NCI-H82 treated with DMSO at 0.1 percent for 48 hours (cell line): ENCODE measurements at regions not wholly inside any gene's neighbourhood (a gene's known extent, or its start where the extent isn't known, plus 50 kb on each side); places are given as distances from the start of the nearest gene placed in this dataset.
"Not testable (repeated sequence)": the region's sequence is repeated elsewhere in the genome, so short reads cannot be mapped to it uniquely, and the experiment has no call there.

Source experiments
- DNase-seq: peaks from one replicate; lab custom pipeline; 2025; ENCODE audit not compliant: unreplicated experiment; lab: John Stamatoyannopoulos, UW

DNA sequence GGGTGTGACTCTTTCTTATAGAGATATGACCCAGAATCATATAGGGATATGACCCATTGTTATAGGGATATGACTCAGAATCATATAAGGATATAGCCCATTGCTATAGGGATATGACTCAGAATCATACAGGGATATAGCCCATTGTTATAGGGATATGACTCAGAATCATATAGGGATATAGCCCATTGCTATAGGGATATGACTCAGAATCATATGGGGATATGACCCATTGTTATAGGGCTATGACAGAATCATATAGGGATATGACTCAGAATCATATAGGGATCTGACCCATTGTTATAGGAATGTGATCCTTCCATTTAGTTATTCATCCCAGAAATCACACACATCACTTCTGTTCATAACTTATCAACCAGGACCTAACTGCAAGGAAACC is 312.2 kb upstream of the ADARB2 start:
- DNase-seq = no peak

DNA sequence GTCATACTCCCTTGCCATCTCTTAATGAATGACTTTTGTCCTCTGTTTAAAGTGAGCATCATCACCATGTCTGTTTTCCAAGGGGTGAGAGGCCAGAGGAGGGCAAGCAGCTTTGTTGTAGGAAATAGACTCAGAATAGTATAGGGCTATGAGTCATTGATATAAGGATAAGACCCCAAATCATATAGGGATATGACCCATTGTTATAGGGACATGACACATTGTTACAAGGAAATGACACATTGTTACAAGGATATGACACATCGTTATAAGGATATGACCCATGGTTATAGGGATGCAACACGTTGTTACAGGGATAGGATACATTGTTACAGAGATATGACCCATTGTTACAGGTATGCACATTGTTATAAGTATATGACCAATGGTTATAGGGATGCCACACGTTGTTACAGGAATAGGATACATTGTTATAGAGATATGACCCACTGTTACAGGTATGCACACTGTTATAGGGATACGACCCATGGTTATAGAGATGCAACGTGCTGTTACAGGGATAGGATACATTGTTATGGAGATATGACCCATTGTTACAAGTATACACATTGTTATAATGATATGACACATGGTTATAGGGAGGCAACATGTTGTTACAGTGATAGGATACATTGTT is 311.1 kb upstream of the ADARB2 start:
- no peak for DNase-seq

DNA sequence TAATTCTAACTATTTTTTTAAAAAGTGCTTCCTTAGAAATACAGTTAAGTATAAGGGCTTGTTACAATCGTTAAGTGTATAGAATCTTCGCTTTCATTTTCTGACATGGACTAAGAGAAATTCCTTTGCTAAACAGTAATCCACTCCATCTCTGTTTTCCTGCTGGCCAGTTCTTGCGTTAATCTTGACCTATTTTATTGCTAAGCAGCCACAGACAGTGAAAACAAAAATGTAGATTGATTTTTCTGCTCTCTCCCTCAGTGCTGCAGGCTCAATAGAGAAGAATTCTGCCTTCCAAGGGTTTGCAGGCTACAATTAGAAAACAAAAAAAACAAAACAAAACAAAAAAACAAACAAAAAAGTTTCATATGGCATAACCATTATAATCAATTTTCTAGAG is 310.4 kb upstream of the ADARB2 start:
- DNase-seq = no peak

DNA sequence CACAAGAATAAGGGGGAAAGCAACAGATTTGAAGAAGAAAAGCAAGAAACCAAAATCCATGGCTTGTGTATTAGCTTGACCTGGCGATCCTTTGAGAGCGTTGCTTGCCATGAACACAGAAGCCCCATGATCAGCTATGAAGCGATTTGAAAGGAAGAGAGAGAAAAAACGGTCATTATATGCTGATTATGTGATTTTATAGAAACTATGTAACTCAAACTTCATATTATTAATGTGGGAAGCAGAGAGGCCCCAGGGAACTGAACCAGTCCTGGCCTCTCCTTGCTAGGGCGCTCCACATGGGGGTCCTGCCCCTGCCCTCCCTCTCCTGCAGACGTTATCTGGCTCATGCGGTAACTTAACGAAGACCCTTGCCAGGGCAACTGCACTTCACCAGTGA is 306.1 kb upstream of the ADARB2 start:
- no peak for DNase-seq

DNA sequence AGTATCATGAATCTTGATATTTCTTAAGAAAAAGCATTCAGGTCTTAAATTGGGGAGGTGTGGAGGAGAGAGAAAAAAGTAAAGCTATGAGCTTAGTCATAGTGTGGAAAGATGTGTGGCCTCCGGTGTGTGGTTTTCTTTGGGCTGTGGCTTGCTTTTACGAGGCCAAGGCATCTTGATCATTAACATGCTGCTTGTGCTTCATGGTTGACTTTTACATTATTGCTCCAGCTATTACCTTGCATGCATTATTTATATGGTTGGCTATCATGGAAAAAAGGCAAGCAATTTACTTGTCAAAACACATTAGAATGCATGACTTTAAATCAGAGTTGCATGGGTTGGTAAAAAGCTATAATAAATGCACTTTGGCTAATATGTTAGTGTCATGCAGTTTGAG is 300.7 kb upstream of the ADARB2 start:
- DNase-seq = no peak

DNA sequence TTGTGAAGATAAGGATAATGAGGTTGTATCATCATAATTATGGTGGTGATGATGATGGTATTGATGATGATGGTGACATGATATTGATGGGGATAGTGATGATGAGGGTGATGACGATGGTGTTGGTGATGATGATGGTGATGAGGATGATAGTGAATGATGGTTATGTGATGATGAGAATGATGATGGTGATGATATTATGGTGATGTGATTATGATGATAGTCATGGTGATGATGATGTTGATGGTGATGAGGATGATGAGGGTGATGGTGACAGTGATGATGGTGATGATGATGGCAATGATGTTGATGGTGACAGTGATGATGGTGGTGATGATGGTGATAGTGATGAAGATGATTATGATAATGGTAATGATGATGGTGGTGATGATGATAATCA is 299.9 kb upstream of the ADARB2 start:
- no peak for DNase-seq

DNA sequence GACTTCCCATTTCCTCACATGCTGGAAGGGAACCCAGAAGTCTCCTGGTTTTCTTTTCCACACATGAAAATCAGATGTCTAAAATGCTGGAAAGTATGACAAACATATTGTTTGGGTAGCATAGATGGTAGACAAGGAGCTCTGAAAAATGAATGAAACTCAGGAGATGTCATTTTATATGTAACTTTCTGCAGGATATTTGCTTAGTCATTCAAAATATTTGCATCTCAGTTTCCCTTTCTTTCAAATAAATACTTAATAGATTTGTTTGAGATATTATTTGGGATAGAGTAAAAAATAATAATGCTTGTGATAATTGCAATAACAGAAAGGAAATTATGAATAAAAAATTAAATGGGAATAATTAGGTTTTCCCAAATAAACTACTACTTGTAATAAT is 298.9 kb upstream of the ADARB2 start:
- DNase-seq = no peak

DNA sequence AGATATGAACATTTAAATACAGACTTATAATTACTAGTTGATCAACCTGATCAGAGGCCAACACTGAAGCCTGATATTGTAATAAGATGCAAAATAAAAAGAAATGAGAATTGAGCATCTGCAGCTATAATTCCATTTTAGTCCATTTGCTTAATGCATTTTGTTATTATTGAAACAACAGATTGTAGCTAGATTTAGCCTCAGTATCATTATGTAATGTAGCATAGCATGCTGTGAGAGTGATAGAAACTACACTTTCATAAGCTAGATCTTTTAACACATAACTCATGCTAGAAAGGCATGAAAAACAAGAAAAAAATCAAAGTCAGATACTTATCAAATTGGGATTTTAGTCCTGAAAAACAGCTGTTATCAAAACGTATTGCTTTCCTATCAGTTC is 292.7 kb upstream of the ADARB2 start:
- DNase-seq = no peak

DNA sequence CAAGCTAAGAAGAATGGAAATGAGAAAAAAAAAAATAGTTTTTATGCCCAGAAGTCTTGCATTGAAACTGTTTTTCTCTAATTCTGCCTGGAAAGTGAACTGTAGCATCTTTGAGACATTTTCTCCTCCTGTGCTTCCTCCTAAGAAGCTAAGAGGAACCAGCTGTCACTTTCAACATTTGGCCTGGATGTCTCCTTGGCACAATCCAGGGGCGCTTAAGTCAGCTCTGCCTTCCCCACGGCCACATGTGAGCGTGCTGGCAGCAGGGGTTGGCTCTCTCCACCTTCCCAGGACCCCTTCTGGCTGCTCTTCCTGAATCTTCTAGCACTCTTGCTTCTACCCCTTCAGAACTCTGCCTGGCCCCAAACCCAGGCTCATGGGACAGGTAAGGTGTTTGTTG is 289.6 kb upstream of the ADARB2 start:
- DNase-seq = no peak

DNA sequence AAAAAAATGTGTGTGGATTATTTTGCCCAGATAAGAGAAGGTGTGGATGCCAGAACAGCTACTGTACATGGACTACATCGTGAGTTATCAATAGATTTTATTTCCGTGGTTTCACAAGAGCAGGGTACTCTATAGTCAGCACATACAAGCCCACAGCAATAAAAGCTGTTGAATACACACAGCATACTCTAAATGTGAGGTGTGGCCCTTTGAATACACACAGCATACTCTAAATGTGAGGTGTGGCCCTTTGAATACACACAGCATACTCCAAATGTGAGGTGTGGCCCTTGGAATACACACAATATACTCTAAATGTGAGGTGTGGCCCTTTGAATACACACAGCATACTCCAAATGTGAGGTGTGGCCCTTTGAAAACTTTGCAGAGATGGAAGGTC is 287.4 kb upstream of the ADARB2 start:
- not testable (repeated sequence) for DNase-seq

DNA sequence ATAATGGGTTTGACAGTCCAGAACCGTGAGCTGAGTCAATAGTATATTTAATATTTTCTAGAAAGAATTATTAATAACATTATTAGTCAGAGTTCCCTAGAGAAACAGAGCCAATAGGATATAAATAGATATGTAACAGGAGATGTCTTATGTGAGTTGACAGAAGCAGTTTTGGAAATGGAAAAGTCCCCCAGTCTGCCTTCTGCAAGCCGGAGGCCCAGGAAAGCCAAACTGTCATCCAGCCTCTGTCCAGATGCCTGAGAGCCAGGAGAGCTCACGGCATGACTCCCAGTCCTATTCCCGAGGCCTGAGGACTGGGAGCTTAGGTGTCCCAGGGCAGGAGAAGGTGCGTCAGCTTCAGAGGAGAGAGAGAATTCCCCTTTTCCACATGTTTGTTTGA is 286.4 kb upstream of the ADARB2 start:
- no peak for DNase-seq

DNA sequence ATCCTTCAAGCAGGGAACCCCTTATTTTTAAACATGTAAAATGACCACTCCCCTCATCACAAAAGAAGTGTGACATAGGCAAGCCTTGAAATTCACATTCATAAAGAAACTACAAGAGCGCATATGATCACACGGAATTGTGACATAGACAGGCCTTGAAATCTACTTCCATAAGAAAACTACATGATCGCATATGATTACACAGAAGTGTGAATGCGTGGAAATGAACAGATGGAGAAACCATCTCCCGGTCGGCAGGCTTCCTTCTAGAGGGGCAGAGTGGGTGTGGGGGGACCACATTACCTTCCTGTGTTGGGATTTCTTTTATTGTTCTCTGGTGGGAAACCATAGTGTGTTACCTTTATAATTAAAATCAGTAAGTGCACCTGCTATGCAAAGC is 285.1 kb upstream of the ADARB2 start:
- no peak for DNase-seq

DNA sequence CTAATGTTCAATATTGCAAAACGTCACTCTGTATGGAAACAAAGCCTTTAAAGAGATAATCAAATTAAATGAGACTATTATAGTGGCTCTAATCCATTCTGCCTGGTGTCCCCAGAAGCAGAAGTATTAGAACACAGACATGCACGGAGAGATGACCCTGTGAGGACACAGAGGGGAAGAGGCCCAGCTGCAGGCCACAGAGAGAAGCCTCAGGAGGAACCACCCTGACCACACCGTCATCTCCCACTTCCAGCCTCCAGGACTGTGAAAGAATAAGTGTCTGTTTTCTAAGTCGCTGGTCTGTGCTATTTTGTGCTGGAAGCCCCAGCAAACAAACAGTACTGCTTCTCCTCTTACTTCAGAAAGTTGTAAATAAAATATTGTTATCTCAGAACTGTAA is 283.5 kb upstream of the ADARB2 start:
- no peak for DNase-seq

DNA sequence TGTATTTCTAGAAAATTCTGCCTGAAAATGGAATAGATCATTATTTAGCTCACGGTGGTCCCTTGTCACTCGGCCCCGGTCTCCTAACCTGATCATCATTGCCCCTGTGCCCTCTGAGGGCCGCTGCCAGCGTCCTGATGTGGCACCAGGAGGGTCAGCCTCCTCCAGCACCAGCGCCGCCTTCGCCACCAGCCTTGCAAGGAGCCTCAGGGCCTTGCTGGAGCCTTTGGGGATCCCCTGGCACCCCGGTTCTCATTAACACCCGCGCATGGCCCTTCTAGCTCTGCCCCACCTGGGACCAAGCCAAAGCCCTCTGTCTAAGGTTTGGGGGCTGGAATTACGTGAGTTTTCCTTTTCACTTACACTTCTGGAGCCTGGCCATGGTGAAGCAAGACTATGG is 282.5 kb upstream of the ADARB2 start:
- no peak for DNase-seq

DNA sequence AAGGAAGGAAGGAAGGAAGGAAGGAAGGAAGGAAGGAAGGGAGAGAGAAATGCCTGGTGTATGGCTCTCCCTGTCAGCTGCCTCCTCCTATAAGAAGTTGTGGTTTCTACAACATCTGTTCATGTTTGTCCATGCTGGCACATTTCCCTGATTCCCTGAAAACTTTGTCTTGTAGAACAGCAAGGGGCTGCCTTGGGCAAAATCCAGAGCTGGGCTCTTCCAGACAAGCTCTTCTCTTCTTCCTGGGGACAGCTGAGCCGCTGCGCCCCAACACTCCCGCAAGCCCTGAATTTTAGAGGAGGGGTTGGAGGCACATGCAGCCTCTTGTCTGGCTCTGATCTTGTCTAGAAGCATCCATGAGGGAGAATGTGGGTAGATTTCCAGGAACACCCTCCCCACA is 282.0 kb upstream of the ADARB2 start:
- no peak for DNase-seq

DNA sequence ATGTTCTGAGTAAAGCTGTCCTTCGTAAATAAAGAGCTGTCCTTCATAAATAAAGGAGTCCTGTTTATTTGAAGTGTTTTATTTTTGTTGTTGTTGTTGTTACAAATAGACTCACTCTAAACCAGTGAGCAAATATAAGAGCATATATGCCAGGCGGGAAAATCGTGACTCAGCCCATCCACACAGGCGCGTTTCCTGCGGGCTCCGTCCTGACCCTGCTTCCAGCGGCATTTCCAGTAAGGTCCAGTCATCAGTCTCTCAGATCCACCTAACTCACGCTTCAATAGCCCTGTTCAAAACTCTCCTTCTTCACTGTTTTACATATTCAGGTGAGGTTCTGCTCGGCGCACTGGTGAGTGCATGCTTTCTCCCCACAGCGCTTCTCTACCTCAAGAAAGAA is 277.2 kb upstream of the ADARB2 start:
- no peak for DNase-seq

DNA sequence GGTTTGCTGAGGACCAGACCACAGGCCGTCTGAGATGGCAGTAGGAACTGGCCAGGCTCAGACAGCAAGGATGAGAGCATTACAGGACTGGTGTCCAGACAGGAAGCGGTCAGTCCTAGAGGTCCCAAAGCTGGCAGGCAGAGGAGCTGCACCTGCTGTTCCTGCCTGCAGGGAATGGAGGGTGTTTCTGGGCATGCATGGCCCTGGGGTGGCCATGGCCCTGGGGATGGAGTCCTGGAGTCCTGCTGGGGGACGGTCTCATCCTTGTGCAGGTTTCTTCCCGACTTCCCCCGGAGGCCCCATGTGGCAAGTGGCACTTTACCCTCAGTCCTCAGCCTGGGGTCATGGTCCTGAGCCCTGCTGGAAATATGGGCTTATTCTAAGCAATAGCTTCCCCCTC is 274.9 kb upstream of the ADARB2 start:
- DNase-seq = no peak

DNA sequence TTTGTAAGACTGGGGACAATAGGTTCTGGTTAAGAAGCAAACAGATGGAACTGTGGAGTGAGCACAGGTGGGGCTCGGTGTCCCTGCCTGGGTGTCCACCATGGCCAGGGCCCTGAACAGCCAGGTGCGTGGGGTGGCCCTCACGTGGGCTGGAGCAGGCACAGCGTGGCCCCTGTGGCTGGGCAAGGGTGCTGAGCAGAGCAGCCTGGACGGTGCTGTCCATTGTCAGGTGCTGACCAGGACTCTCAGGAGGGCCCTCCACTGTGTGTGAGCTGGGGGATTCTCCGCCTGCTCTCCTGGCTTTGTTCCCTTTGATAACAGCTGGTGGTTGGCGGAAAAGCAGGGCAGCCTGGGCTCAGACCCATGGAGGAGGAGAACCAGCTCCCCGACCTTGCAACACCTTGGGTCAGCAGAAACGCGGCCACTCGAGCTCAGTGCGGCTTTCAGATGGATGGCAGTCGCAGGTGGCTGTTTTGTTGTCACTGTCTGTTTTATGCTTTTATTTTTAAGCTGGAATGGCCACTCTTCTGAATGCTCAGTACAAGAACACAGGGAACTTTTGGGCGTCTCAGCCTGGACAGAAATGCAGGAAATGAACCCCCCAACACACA is 273.9 kb upstream of the ADARB2 start:
- DNase-seq = no peak

DNA sequence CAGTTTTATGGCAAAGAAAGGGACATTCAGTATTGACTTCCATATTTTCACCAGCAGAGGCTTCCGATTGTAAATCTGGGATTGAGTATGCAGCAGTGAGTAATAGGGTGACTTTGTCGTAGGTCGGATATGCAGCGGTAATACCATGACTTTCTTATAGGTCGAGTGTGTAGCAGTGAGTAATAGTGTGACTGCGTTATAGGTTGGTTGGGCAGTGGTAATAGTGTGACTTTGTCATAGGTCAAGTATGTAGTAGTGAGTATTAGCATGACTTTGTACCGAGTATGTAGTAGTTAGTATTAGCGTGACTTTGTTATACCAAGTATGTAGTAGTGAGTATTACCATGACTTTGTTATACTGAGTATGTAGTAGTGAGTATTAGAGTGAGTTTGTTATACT is 268.2 kb upstream of the ADARB2 start:
- DNase-seq = no peak

DNA sequence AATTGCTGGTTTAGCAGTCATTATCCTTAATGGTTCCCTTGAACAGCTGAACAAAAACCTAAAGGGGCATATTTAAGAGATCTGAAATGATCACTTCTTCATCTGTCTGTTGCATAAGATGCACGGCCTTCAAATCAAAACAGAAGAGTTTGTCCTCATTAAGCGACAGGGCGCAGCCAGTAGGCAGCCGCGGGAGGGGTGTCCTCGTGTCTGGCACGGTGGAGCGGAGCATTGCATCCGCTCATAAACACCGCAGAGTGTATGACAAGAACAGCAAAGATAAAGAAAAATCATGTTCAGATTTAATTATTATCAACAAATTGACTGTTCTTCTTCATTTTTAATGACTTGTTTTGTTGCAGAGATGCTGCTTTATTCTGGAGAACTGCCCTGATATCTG is 255.6 kb upstream of the ADARB2 start:
- no peak for DNase-seq

DNA sequence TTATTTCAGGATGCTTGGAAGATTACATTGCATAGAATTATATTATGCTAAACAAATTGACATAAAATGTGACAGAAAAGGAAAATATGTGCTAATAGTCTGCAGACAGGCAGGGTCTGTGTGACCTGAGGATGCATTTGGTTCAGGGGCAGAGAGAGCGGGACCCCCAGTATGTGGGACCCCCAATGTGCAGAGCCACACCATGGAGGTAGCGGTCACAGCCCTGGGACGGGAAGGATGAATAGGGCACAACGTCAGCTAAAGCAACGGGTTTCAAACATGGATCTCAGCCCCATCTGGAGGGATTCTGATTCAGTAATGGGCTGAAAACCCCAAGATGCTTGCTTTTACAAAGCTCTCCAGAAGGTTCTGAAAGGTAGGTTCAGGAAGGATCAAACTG is 251.8 kb upstream of the ADARB2 start:
- no peak for DNase-seq

DNA sequence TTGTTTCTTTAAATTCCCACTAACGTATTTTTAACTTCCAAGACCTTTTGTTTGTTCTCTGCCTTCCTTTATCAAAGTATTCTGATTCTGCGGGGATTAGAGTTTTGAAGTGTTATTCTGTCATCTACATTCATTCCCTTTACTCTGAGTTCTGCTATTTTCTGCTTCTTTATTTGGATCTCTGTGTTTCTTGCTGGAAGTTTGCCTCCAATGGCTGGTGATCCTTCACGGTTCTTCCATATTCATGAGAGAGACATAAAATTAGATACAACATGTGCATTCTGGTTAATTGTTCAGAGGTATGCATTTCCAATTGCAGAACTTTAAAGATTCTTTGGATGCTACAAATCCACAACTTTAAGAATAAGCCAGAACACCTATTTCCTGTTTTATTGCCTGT is 244.7 kb upstream of the ADARB2 start:
- no peak for DNase-seq

DNA sequence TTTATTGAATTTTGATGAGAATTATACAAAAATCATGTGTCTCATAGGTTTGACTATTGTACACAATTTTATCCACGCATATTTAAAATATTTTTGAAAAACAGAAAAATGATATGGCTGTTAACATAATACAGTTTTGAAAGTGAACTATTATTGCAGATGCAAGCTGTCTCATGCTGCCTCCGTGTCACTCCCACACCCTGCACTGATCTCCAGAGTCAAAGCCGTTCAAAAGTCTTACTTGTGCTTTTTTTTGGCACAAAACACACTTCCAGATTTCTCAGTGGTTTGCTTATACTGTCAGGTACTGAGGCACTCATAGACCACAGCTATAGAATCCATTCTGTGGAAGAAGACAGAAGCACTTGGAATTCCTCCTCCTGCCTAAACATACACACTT is 243.1 kb upstream of the ADARB2 start:
- no peak for DNase-seq
